HCT116 (cell line): ENCODE measurements at regions not wholly inside any gene's neighbourhood (a gene's known extent, or its start where the extent isn't known, plus 50 kb on each side); places are given as distances from the start of the nearest gene placed in this dataset.

ENCODE experiments used
- ATAC-seq: fragments of 200-7000 bp; cut with Tn5 transposase; 2 replicates; pipeline ENCODE4 v1.9.1; 2020; ENCODE audit warnings: mild to moderate bottlenecking, moderate library complexity
- BruUV-seq: library from RNA; stranded (reverse); fragments of 400-500 nt; replicated peaks from 2 replicates; lab custom pipeline; 2021; lab: Mats Ljungman, UMichigan
- CTCF ChIA-PET: fragments of 300-600 bp; sonication (Branson Sonifier 250); formaldehyde crosslinking; loops from one replicate; lab custom pipeline; 2021; ENCODE audit warnings: antibody characterized with exemption; lab: Charles Lee
- POLR2A ChIA-PET: fragments of 300-600, 350-600 bp; sonication (Branson Sonifier 250); formaldehyde crosslinking; loops from one replicate; lab custom pipeline; 2021; ENCODE audit warnings: antibody characterized with exemption; lab: Charles Lee
- RAD21 ChIA-PET, 2 experiments: fragments of 300-600 bp; sonication (Branson Sonifier 250); formaldehyde crosslinking; loops; one replicate each; lab custom pipeline; 2023; ENCODE audit warnings: low total read pairs in 2 of 2; ENCODE audit not compliant: uncharacterized antibody in 2 of 2, unreplicated experiment in 2 of 2, low non-redundant PET in 1 of 2; lab: Charles Lee
- DNase-seq: peaks from one replicate; pipeline ENCODE4 v3.0.0-alpha.2; 2010; ENCODE audit warnings: low read depth, low spot score
- H2AFZ ChIP-seq: fragments of 200-600 bp; shearing (Covaris generic), sonication (generic); 2 replicates; pipeline ENCODE4 v1.6.1; 2017; ENCODE audit warnings: low read depth, mixed run types, mixed read lengths, antibody characterized with exemption, low read length; ENCODE audit not compliant: poor library complexity, severe bottlenecking
- H3K27ac ChIP-seq: 2 replicates; pipeline ENCODE4 v1.5.1; 2012; ENCODE audit warnings: low read depth, low read length
- H3K27me3 ChIP-seq: fragments of 200-600 bp; sonication (generic); 2 replicates; pipeline ENCODE4 v1.6.1; 2016; ENCODE audit warnings: mixed run types, low read length, mixed read lengths; ENCODE audit not compliant: insufficient read depth
- H3K36me3 ChIP-seq, 2 experiments: fragments of 200-500 bp in 1 of 2; fragments of 200-600 bp in 1 of 2; sonication (Bioruptor generic) in 1 of 2; sonication (generic) in 1 of 2; 2 replicates each; pipeline versions ENCODE4 v1.5.1 to v1.6.1; 2014 to 2016; ENCODE audit warnings: low read length in 2 of 2, inconsistent platforms in 1 of 2, mixed read lengths in 1 of 2, mixed run types in 1 of 2; ENCODE audit not compliant: insufficient read depth in 2 of 2, control insufficient read depth in 1 of 2
- H3K4me1 ChIP-seq, 2 experiments: fragments of 200-600 bp in 1 of 2; sonication (generic) in 1 of 2; 2 replicates each; pipeline versions ENCODE4 v1.5.1 to v1.6.1; 2012 to 2017; ENCODE audit warnings: low read length in 2 of 2, inconsistent platforms in 1 of 2, mild to moderate bottlenecking in 1 of 2, mixed read lengths in 1 of 2, mixed run types in 1 of 2, moderate library complexity in 1 of 2; ENCODE audit not compliant: insufficient read depth in 2 of 2, control insufficient read depth in 1 of 2
- H3K4me2 ChIP-seq: fragments of 200-600 bp; sonication (generic); 2 replicates; pipeline ENCODE4 v1.6.1; 2017; ENCODE audit warnings: mixed run types, low read length, mixed read lengths
- H3K4me3 ChIP-seq, 2 experiments: fragments of 200-600 bp in 1 of 2; sonication (generic) in 1 of 2; replicated peaks in 1 of 2; 2 replicates each; pipeline ENCODE4 v1.5.1; 2011 to 2016; ENCODE audit warnings: low read length in 2 of 2, control low read depth in 1 of 2, low read depth in 1 of 2, mild to moderate bottlenecking in 1 of 2, mixed read lengths in 1 of 2, mixed run types in 1 of 2
- H3K79me2 ChIP-seq: fragments of 200-600 bp; sonication (generic); 2 replicates; pipeline ENCODE4 v1.6.1; 2017; ENCODE audit warnings: mild to moderate bottlenecking, mixed run types, low read length, moderate library complexity, mixed read lengths; ENCODE audit not compliant: insufficient read depth
- H3K9ac ChIP-seq: fragments of 200-600 bp; sonication (generic); 2 replicates; pipeline ENCODE4 v1.6.1; 2016; ENCODE audit warnings: low read length, mixed read lengths
- H3K9me2 ChIP-seq: fragments of 200-600 bp; sonication (generic), shearing (Covaris generic); 2 replicates; pipeline ENCODE4 v1.6.1; 2017; ENCODE audit warnings: mixed run types, mild to moderate bottlenecking, moderate library complexity; ENCODE audit not compliant: insufficient read depth
- H3K9me3 ChIP-seq, 2 experiments: fragments of 200-500 bp in 1 of 2; fragments of 200-600 bp in 1 of 2; sonication (Bioruptor generic) in 1 of 2; sonication (generic) in 1 of 2; 2 replicates each; pipeline ENCODE4 v1.6.1; 2014 to 2017; ENCODE audit warnings: low read length in 2 of 2, mixed read lengths in 2 of 2, inconsistent platforms in 1 of 2, low read depth in 1 of 2, mild to moderate bottlenecking in 1 of 2, mixed run types in 1 of 2, moderate library complexity in 1 of 2; ENCODE audit not compliant: control insufficient read depth in 1 of 2, insufficient read depth in 1 of 2
- H4K20me1 ChIP-seq: fragments of 200-600 bp; sonication (generic), shearing (Covaris generic); 2 replicates; pipeline ENCODE4 v1.6.1; 2017; ENCODE audit warnings: mixed run types, mild to moderate bottlenecking, moderate library complexity; ENCODE audit not compliant: insufficient read depth
- CBX3 ChIP-seq: IDR thresholded peaks from 2 replicates; pipeline ENCODE4 v1.6.1; 2012; ENCODE audit warnings: low read depth
- CEBPB ChIP-seq: IDR thresholded peaks from 2 replicates; pipeline ENCODE4 v1.6.1; 2012; ENCODE audit warnings: low read depth
- EGR1 ChIP-seq: IDR thresholded peaks from 2 replicates; pipeline ENCODE4 v1.6.1; 2012; ENCODE audit warnings: low read depth
- ELF1 ChIP-seq: IDR thresholded peaks from 2 replicates; pipeline ENCODE4 v1.6.1; 2012; ENCODE audit warnings: low read depth, borderline replicate concordance
- EZH2 ChIP-seq: fragments of 200-600 bp; sonication (generic); IDR thresholded peaks from 2 replicates; pipeline ENCODE4 v1.6.1; 2017; ENCODE audit warnings: antibody characterized with exemption, mixed run types
- EZH2phosphoT487 ChIP-seq: fragments of 200-600 bp; IDR thresholded peaks from 2 replicates; pipeline ENCODE4 v1.6.1; 2018; ENCODE audit warnings: antibody characterized with exemption, borderline replicate concordance
- FOSL1 ChIP-seq: IDR thresholded peaks from 2 replicates; pipeline ENCODE4 v1.6.1; 2012; ENCODE audit warnings: low read depth
- JUND ChIP-seq: IDR thresholded peaks from 2 replicates; pipeline ENCODE4 v1.6.1; 2012
- POLR2A ChIP-seq: IDR thresholded peaks from 2 replicates; pipeline ENCODE4 v1.7.0; 2011; ENCODE audit warnings: borderline replicate concordance; ENCODE audit not compliant: insufficient read depth, insufficient read length; ENCODE audit errors: extremely low read depth
- POLR2AphosphoS5 ChIP-seq: IDR thresholded peaks from 2 replicates; pipeline ENCODE4 v1.6.1; 2011; ENCODE audit warnings: mild to moderate bottlenecking, low read depth, low read length, moderate library complexity
- SIN3A ChIP-seq: IDR thresholded peaks from 2 replicates; pipeline ENCODE4 v1.6.1; 2012; ENCODE audit warnings: low read depth
- SP1 ChIP-seq: IDR thresholded peaks from 2 replicates; pipeline ENCODE4 v1.6.1; 2012; ENCODE audit warnings: low read depth
- TCF7L2 ChIP-seq: IDR thresholded peaks from 2 replicates; pipeline ENCODE4 v1.7.0; 2011; ENCODE audit warnings: borderline replicate concordance, inconsistent platforms; ENCODE audit not compliant: insufficient read depth, insufficient read length; ENCODE audit errors: extremely low read depth
- YY1 ChIP-seq: IDR thresholded peaks from 2 replicates; pipeline ENCODE4 v1.6.1; 2011; ENCODE audit warnings: low read length, low read depth, moderate library complexity, mild to moderate bottlenecking; ENCODE audit not compliant: insufficient replicate concordance; ENCODE audit errors: extremely low read depth
- intact Hi-C: fragments of 100-400 bp; cut with micrococcal nuclease; formaldehyde crosslinking; loops from 2 replicates; pipeline ENCODE4 v1.10.0; 2022
- TF ChIP-seq, protein P1 (sequence below): IDR thresholded peaks from 2 replicates; pipeline ENCODE4 v1.6.1; 2012
- TF ChIP-seq, protein P2 (sequence below): IDR thresholded peaks from 2 replicates; pipeline ENCODE4 v1.6.1; 2012; ENCODE audit warnings: low read depth
- TF ChIP-seq, protein P3 (sequence below): IDR thresholded peaks from 2 replicates; pipeline ENCODE4 v1.6.1; 2012
- TF ChIP-seq, protein P4 (sequence below): IDR thresholded peaks from 2 replicates; pipeline ENCODE4 v1.6.1; 2011; ENCODE audit warnings: mild to moderate bottlenecking, low read length, moderate library complexity; ENCODE audit not compliant: insufficient replicate concordance; ENCODE audit errors: extremely low read depth

DNA sequence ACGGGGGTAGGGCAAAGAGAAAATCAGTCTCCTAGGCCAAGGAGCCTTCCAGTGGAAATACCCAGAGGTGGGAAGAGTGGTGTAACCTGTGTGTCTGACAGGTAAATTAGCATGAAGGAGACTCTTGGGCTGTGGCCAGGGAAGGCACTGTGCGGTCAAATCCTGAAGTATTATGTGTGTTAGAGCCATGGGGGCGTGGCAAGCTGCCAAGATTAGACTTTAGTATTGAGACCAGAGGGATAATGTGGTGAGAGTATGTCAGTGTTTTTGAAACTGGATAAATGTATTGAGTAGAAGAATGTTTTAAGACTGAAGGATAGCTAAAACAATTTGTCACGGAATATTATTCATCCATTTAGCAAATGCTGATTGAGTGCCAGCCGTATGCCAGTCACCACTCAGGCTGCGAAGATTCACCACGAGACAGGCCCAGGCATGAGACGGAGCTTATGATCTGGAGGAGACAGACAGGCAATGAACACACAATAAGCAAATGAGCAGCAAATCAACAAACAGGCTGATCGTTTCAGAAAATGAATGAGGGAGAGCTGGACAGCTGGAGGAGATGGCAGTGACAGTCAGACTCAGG is 445.9 kb downstream of the MCTP2 start:
- Histone ChIP-seq H3K4me3 (no peak overlapping the region), H3K27ac (no peak overlapping the region)

More for the DNA sequence above, 445.9 kb downstream of the MCTP2 start:
- Histone ChIP-seq H2AFZ (no peak overlapping the region), H3K9ac (no peak overlapping the region), H3K9me3 (no peaks in the 10 kb centered on the region), H3K9me2 (no peaks in the 10 kb centered on the region), H3K27me3 (no peaks in the 10 kb centered on the region), H3K4me2 (no peak overlapping the region), H3K79me2 (no peaks in the 10 kb centered on the region), H3K36me3 (no peaks in the 10 kb centered on the region; a peak in 1 of 4 replicates), H3K4me1 (no peaks in the 10 kb centered on the region), H4K20me1 (no peaks in the 10 kb centered on the region)
- no TSS peak for BruUV-seq
- ChIA-PET POLR2A (no interaction called here), CTCF (no interaction called here), RAD21 (no interaction called here)
- intact Hi-C loops = no loop called here
- DNase-seq (no peak), ATAC-seq (no peak)
- TF ChIP-seq EGR1 (no peak), ELF1 (no peak), SP1 (no peak), JUND (no peak), SIN3A (no peak), EZH2phosphoT487 (no peak), EZH2 (no peak), TCF7L2 (no peak), POLR2A (no peak), YY1 (no peak), CBX3 (no peak), CEBPB (no peak), POLR2AphosphoS5 (no peak), FOSL1 (no peak)
- TF ChIP-seq, protein P1, sequence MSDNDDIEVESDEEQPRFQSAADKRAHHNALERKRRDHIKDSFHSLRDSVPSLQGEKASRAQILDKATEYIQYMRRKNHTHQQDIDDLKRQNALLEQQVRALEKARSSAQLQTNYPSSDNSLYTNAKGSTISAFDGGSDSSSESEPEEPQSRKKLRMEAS = no peak
- TF ChIP-seq, protein P2, sequence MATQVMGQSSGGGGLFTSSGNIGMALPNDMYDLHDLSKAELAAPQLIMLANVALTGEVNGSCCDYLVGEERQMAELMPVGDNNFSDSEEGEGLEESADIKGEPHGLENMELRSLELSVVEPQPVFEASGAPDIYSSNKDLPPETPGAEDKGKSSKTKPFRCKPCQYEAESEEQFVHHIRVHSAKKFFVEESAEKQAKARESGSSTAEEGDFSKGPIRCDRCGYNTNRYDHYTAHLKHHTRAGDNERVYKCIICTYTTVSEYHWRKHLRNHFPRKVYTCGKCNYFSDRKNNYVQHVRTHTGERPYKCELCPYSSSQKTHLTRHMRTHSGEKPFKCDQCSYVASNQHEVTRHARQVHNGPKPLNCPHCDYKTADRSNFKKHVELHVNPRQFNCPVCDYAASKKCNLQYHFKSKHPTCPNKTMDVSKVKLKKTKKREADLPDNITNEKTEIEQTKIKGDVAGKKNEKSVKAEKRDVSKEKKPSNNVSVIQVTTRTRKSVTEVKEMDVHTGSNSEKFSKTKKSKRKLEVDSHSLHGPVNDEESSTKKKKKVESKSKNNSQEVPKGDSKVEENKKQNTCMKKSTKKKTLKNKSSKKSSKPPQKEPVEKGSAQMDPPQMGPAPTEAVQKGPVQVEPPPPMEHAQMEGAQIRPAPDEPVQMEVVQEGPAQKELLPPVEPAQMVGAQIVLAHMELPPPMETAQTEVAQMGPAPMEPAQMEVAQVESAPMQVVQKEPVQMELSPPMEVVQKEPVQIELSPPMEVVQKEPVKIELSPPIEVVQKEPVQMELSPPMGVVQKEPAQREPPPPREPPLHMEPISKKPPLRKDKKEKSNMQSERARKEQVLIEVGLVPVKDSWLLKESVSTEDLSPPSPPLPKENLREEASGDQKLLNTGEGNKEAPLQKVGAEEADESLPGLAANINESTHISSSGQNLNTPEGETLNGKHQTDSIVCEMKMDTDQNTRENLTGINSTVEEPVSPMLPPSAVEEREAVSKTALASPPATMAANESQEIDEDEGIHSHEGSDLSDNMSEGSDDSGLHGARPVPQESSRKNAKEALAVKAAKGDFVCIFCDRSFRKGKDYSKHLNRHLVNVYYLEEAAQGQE = no peak
- TF ChIP-seq, protein P3, sequence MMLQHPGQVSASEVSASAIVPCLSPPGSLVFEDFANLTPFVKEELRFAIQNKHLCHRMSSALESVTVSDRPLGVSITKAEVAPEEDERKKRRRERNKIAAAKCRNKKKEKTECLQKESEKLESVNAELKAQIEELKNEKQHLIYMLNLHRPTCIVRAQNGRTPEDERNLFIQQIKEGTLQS = no peak
- TF ChIP-seq, protein P4, sequence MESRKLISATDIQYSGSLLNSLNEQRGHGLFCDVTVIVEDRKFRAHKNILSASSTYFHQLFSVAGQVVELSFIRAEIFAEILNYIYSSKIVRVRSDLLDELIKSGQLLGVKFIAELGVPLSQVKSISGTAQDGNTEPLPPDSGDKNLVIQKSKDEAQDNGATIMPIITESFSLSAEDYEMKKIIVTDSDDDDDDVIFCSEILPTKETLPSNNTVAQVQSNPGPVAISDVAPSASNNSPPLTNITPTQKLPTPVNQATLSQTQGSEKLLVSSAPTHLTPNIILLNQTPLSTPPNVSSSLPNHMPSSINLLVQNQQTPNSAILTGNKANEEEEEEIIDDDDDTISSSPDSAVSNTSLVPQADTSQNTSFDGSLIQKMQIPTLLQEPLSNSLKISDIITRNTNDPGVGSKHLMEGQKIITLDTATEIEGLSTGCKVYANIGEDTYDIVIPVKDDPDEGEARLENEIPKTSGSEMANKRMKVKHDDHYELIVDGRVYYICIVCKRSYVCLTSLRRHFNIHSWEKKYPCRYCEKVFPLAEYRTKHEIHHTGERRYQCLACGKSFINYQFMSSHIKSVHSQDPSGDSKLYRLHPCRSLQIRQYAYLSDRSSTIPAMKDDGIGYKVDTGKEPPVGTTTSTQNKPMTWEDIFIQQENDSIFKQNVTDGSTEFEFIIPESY = no peak
